Spleen (tissue), 7 donors: ENCODE measurements at regions not wholly inside any gene's neighbourhood (a gene's known extent, or its start where the extent isn't known, plus 50 kb on each side); places are given as distances from the start of the nearest gene placed in this dataset.

ENCODE experiments used
- POLR2A ChIP-seq, 3 donors: fragments of 450-650 bp; IDR thresholded peaks; one replicate each; pipeline ENCODE4 v1.5.1; 2017; ENCODE audit warnings: antibody characterized with exemption in 3 of 3, mild to moderate bottlenecking in 1 of 3
- POLR2AphosphoS5 ChIP-seq, 3 donors: sonication (generic); formaldehyde crosslinking; IDR thresholded peaks; one replicate each; pipeline ENCODE4 v1.5.1; 2017; ENCODE audit warnings: antibody characterized with exemption in 3 of 3
- TF ChIP-seq, protein P1 (sequence below), 11 experiments: fragments of 200-600 bp in 7 of 11; fragments of 450-650 bp in 4 of 11; sonication (generic) in 4 of 11; IDR thresholded peaks in 8 of 11; conservative IDR thresholded peaks in 3 of 11; 1 replicate in 7 of 11; 2 replicates in 4 of 11; pipeline versions ENCODE4 v1.4.0 to v1.8.0; 2016 to 2021; ENCODE audit warnings: antibody characterized with exemption in 11 of 11, inconsistent platforms in 4 of 11, mild to moderate bottlenecking in 1 of 11
- donor health status: DM: no; HTN: no; CAD: no; lungs with moderate emphysema.
- donor health status: DM: no; HTN: no; CAD: no.
- donor health status: DM: no; HTN: no; CAD: no.

DNA sequence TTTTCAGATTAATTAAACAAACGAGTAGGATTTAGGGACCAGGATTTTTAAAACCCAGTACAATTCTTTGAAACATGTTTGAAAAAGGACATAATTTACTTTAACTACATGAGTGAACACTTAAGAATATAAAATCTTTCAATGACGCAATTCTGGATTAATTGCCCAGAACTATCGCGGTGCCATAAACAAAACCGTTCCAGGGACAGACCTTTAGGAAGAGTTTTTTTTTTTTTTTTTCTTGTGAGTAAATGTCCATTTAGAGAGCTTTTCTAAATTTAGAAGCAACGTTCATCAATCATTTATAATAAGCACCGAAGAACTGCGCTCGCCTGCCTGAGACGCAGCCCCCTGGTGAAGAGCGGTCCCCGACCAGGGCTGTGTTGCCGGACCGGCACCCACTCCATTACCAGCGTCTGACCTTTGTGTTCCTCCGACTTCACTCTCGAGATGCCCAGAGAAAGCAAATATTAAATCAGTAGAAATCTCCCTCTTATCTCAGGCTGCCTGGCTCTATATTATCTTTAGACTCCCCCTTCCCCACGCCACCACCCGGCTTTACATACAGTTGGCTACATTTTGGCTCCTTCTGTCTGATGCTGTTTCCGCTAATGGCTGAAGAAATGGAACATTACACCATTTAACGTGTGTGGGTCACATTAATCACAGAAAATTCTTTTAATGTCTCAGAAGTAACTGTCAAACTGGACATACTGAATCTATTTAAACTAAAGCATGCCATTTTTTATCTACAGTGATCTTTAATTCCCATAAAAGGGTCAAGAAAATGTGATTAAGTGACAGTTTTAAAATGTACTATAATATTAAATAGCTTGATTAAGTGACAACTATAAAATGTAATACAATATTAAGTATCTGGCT is 364.0 kb upstream of the MEIS1 start:
- TF ChIP-seq POLR2A (IDR thresholded peaks at IDR 0.05) = no peak
- TF ChIP-seq, protein P1, sequence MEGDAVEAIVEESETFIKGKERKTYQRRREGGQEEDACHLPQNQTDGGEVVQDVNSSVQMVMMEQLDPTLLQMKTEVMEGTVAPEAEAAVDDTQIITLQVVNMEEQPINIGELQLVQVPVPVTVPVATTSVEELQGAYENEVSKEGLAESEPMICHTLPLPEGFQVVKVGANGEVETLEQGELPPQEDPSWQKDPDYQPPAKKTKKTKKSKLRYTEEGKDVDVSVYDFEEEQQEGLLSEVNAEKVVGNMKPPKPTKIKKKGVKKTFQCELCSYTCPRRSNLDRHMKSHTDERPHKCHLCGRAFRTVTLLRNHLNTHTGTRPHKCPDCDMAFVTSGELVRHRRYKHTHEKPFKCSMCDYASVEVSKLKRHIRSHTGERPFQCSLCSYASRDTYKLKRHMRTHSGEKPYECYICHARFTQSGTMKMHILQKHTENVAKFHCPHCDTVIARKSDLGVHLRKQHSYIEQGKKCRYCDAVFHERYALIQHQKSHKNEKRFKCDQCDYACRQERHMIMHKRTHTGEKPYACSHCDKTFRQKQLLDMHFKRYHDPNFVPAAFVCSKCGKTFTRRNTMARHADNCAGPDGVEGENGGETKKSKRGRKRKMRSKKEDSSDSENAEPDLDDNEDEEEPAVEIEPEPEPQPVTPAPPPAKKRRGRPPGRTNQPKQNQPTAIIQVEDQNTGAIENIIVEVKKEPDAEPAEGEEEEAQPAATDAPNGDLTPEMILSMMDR (IDR thresholded peaks at IDR 0.05 in 8 of 11, conservative IDR thresholded peaks at IDR 0.05 in 3 of 11) = no peak
- TF ChIP-seq POLR2AphosphoS5 (IDR thresholded peaks at IDR 0.05) = peak in 1 of 3 donors; percentile 21
